BLaER1 (cell line): ENCODE measurements at regions not wholly inside any gene's neighbourhood (a gene's known extent, or its start where the extent isn't known, plus 50 kb on each side); places are given as distances from the start of the nearest gene placed in this dataset.
"Not testable (repeated sequence)": the region's sequence is repeated elsewhere in the genome, so short reads cannot be mapped to it uniquely, and the experiment has no call there.

Source experiments
- H3K27ac ChIP-seq: shearing (Covaris generic); formaldehyde crosslinking; 2 replicates; pipeline ENCODE4 v1.8.1; 2022
- H3K27me3 ChIP-seq: shearing (Covaris generic); formaldehyde crosslinking; 2 replicates; pipeline ENCODE4 v1.8.1; 2022
- H3K36me3 ChIP-seq: shearing (Covaris generic); formaldehyde crosslinking; 2 replicates; pipeline ENCODE4 v1.8.1; 2022
- H3K4me1 ChIP-seq: shearing (Covaris generic); formaldehyde crosslinking; 2 replicates; pipeline ENCODE4 v1.8.1; 2022
- H3K4me2 ChIP-seq: shearing (Covaris generic); formaldehyde crosslinking; 2 replicates; pipeline ENCODE4 v1.8.1; 2022
- H3K4me3 ChIP-seq: shearing (Covaris generic); formaldehyde crosslinking; 2 replicates; pipeline ENCODE4 v1.8.1; 2022
- H3K9ac ChIP-seq: shearing (Covaris generic); formaldehyde crosslinking; 2 replicates; pipeline ENCODE4 v1.8.1; 2022
- H3K9me3 ChIP-seq: shearing (Covaris generic); formaldehyde crosslinking; 2 replicates; pipeline ENCODE4 v1.8.1; 2022
- H4K20me1 ChIP-seq: shearing (Covaris generic); formaldehyde crosslinking; 2 replicates; pipeline ENCODE4 v1.8.1; 2022
- Cebpa-rat ChIP-seq: shearing (Covaris generic); IDR thresholded peaks from 2 replicates; pipeline ENCODE4 v1.8.1; 2022

DNA sequence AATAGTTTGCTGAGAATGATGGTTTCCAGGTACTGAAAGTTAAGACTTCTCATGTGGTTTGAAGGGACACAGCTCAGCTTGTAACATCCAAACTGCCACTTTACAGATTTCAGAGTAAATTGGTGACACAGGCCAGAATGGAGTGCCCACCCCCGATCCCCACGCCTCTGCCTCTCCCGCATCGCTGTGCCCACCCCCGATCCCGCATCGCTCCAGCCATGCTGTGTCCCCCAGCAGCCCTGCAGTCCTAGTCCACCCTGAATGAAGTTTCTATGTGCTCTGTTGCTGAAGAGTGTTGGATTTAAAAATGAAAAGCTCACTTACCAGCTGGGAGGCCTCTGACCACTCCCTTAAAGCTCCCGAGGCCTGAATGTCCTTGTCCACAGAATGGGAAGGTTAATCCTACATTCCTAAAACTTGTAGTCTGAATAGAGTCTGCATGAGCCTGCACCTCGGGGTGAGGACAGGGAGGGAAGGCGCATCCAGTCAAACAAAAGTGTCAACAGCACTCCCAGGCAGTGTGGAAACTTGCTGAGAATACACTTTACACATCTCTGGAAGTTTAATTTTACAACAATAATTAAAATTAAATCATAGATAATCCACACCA is 176.4 kb upstream of the ID2 start:
- H3K4me2 ChIP-seq: no peak overlapping the region
- H3K27ac ChIP-seq: no peak overlapping the region
- H3K9ac ChIP-seq: no peak overlapping the region
- no peaks in the 10 kb centered on the region for H3K36me3 ChIP-seq
- H3K27me3 ChIP-seq: no peaks in the 10 kb centered on the region
- H3K4me3 ChIP-seq: no peak overlapping the region
- H4K20me1 ChIP-seq: no peaks in the 10 kb centered on the region
- H3K4me1 ChIP-seq: peaks cover 2% of the 10 kb centered on the region
- peaks cover 27% of the 10 kb centered on the region for H3K9me3 ChIP-seq
- no peak for TF ChIP-seq Cebpa-rat

GRCh38 chr2:8506746-8507145 is 175.1 kb upstream of the ID2 start:
- Histone ChIP-seq H3K4me3 (no peak overlapping the region), H3K4me2 (no peak overlapping the region), H3K27ac (no peak overlapping the region), H3K9ac (no peak overlapping the region), H3K36me3 (no peaks in the 10 kb centered on the region), H3K27me3 (no peaks in the 10 kb centered on the region), H3K4me1 (peaks cover 15% of the 10 kb centered on the region), H4K20me1 (no peaks in the 10 kb centered on the region), H3K9me3 (peaks cover 34% of the 10 kb centered on the region)
- no peak for TF ChIP-seq Cebpa-rat

DNA sequence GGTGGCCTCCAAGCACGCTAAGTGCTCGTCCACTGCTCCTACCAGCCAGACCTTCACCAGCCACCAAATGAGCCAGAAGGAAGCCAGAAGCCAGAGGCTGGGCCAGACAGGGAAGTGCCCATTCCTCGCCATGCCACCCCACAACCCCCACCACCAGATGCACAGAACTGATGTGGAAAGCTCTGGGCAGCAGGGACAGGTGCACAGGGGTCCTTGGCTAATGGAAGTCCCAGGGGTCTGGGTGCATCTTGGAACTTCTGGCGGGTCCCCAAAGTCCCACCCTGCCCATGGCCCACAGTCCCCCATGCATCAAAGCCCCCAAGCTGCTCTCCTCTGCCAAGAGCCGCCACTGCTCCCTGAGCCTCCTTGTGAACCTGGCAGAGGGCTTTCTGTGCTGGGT is 173.1 kb upstream of the ID2 start:
- H3K27ac ChIP-seq: no peak overlapping the region
- H3K4me1 ChIP-seq: peaks cover 20% of the 10 kb centered on the region
- H3K9me3 ChIP-seq: peaks cover 42% of the 10 kb centered on the region
- no peak for TF ChIP-seq Cebpa-rat
- no peak overlapping the region for H3K9ac ChIP-seq
- no peak overlapping the region for H3K4me3 ChIP-seq
- H3K27me3 ChIP-seq: no peaks in the 10 kb centered on the region
- no peak overlapping the region for H3K4me2 ChIP-seq
- no peaks in the 10 kb centered on the region for H4K20me1 ChIP-seq
- H3K36me3 ChIP-seq: 0 out of 2 replicates have a peak, but pooled peaks cover 3% of the 10 kb centered on the region

DNA sequence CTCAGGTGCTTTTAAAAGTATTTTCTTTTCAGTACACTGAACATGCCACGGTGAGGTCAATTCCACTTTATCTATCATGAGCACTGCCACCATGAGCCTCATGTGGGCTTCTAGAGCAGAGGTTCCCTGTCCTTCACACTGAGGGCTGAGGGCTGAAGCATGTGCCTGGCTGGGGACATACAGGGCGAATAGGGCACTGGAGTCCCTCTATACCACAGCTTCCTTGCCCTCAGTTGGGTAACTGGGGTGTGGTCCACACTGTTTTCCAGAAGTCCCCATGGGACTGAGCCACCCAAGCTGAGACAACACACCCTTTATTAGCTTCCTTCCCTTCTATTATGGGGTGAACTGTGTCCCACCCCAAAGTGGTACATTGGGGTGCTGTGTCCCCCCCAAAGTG is 172.2 kb upstream of the ID2 start:
- Histone ChIP-seq H3K4me2 (no peak overlapping the region), H4K20me1 (no peaks in the 10 kb centered on the region), H3K9ac (no peak overlapping the region), H3K4me1 (peaks cover 29% of the 10 kb centered on the region), H3K27me3 (no peaks in the 10 kb centered on the region), H3K36me3 (0 out of 2 replicates have a peak, but pooled peaks cover 7% of the 10 kb centered on the region), H3K4me3 (no peak overlapping the region), H3K9me3 (peaks cover 50% of the 10 kb centered on the region), H3K27ac (no peak overlapping the region)
- no peak for TF ChIP-seq Cebpa-rat

DNA sequence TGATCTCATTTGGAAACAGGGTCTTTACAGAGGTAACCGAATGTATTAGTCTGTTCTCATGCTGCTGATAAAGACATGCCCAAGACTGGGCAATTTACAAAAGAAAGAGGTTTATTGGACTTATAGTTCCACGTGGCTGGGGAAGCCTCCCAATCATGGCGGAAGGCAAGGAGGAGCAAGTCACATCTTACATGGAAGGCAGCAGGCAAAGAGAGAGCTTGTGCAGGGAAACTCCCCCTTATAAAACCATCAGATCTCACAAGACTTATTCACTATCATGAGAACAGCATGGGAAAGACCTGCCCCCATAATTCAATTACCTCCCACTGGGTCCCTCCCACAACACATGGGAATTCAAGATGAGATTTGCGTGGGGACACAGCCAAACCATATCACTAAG is 171.8 kb upstream of the ID2 start:
- H3K27me3 ChIP-seq, H4K20me1 ChIP-seq, H3K27ac ChIP-seq, H3K4me3 ChIP-seq, H3K4me2 ChIP-seq, H3K9ac ChIP-seq, H3K36me3 ChIP-seq: not testable (repeated sequence)
- Histone ChIP-seq H3K9me3 (peaks cover 51% of the 10 kb centered on the region), H3K4me1 (peaks cover 33% of the 10 kb centered on the region)

DNA sequence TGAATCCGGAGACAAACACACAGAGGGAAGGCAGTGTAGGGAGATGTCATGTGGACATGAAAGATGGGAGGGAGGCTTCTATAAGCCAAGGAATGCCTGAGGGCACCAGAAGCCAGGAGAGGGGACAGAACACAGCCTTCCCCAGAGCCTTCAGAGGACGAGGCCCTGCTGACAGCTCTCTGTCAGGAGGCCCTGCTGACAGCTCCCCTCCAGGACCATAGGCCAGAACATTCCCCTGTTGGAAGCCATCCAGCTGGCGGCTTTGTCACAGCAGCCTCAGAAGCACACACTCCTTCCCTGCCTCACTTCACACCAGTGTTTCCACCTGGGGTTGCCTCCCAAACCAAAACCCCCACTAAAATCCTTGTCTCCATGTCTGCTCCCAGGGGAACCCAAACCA is 171.3 kb upstream of the ID2 start:
- peak overlapping the region; percentile 54 for H3K4me2 ChIP-seq
- H3K9me3 ChIP-seq: peaks cover 51% of the 10 kb centered on the region
- no peaks in the 10 kb centered on the region for H3K27me3 ChIP-seq
- no peak overlapping the region for H3K4me3 ChIP-seq
- peak overlapping the region; percentile 49; the same call in 1 of the 2 replicates for H3K27ac ChIP-seq
- no peaks in the 10 kb centered on the region for H4K20me1 ChIP-seq
- 0 out of 2 replicates have a peak, but pooled peaks cover 7% of the 10 kb centered on the region for H3K36me3 ChIP-seq
- H3K4me1 ChIP-seq: peaks cover 38% of the 10 kb centered on the region
- no peak for TF ChIP-seq Cebpa-rat
- no peak overlapping the region for H3K9ac ChIP-seq

- 0 out of 2 replicates have a peak, but pooled peaks cover 7% of the 10 kb centered on the region for H3K36me3 ChIP-seq
Observed at GRCh38 chr2:8511868-8512612, 169.8 kb upstream of the ID2 start.

DNA sequence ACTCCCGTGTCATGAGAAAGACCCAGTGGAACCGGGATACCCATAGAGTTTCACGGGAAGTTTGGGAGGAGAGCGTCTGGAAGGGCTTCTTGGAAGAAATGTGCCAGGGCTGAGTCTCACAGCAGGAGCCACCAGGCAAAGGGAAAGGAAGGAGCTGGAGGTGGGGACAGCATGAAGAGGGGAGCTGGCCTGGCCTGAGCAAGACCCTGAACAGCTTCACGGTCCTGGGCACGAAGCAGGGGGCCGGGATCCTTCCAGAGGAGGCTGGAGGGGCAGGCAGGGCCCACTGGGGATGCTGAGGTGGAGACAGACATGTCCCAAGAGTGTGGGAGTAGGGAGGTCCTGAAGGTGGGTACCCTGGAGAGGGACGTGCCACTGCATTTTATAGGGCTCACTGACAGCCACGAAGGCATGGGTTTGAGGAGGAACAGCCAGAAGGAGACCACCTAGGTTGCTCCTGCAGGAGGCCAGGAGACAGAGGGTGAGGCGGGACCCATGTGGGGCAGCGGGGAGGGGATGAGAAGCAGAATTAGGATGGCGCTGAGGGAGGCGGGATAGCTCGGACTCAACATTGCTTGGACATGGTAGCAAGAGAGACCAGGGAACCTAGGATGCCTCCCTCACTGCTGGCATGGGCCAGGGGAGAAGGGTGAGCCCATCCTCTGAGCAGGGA is 168.1 kb upstream of the ID2 start:
- peaks cover 41% of the 10 kb centered on the region for H3K9me3 ChIP-seq
- peak overlapping the region; percentile 81; the same call in 1 of the 2 replicates for H3K27ac ChIP-seq
- no peak overlapping the region for H3K9ac ChIP-seq
- 0 out of 2 replicates have a peak, but pooled peaks cover 7% of the 10 kb centered on the region for H3K36me3 ChIP-seq
- no peaks in the 10 kb centered on the region for H3K27me3 ChIP-seq
- peak overlapping the region; percentile 86 for H3K4me2 ChIP-seq
- H3K4me1 ChIP-seq: peaks cover 69% of the 10 kb centered on the region
- no peak overlapping the region for H3K4me3 ChIP-seq
- no peak for TF ChIP-seq Cebpa-rat
- H4K20me1 ChIP-seq: no peaks in the 10 kb centered on the region

More at GRCh38 chr2:8511868-8512612, 169.8 kb upstream of the ID2 start:
- H3K27ac ChIP-seq: no peak overlapping the region
- H3K9me3 ChIP-seq: peaks cover 51% of the 10 kb centered on the region
- H3K4me1 ChIP-seq: peaks cover 52% of the 10 kb centered on the region
- no peak for TF ChIP-seq Cebpa-rat
- no peaks in the 10 kb centered on the region for H4K20me1 ChIP-seq
- no peak overlapping the region for H3K4me2 ChIP-seq
- no peaks in the 10 kb centered on the region for H3K27me3 ChIP-seq
- H3K9ac ChIP-seq: no peak overlapping the region
- no peak overlapping the region for H3K4me3 ChIP-seq

- peak overlapping the region; percentile 86 for H3K4me2 ChIP-seq
Observed at GRCh38 chr2:8514274-8514662, 167.6 kb upstream of the ID2 start.

More at GRCh38 chr2:8514274-8514662, 167.6 kb upstream of the ID2 start:
- Histone ChIP-seq H3K4me3 (no peak overlapping the region), H3K9me3 (peaks cover 36% of the 10 kb centered on the region), H3K27ac (peak overlapping the region; percentile 81), H3K27me3 (no peaks in the 10 kb centered on the region), H3K9ac (peak overlapping the region; percentile 32; the same call in 1 of the 2 replicates), H3K36me3 (0 out of 2 replicates have a peak, but pooled peaks cover 7% of the 10 kb centered on the region), H4K20me1 (no peaks in the 10 kb centered on the region), H3K4me1 (peaks cover 74% of the 10 kb centered on the region)
- no peak for TF ChIP-seq Cebpa-rat
